Right lung (tissue), 2 donors: ENCODE measurements at regions not wholly inside any gene's neighbourhood (a gene's known extent, or its start where the extent isn't known, plus 50 kb on each side); places are given as distances from the start of the nearest gene placed in this dataset.
A peak's percentile ranks its signal among the peaks of the same experiment; 100 is the strongest.

Experiments
- DNase-seq, 2 donors: peaks; one replicate each; pipeline ENCODE4 v3.0.0-alpha.2; 2013

DNA sequence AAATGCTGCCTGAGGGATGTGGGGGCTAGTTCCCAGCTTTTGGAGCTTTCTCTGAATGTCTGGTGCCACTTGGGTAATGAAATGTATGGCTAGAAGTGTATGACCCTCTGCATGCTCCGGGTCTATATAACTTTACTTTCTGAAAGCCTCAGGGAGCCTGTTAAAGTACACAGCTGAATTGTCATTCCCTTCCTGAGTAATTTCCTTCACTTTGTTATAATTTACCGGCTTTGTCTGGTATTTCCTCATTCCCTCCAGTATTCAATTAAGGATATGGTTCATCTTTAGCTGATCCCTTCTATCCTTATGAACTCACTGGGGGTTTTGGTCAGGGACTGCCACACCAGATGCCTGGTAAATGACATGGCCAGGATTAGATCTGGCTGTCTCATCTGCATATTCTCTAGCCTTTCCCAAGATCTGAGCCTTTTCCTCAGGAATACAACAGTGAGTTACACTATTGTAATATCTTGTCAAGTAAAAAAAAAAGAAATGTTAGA lies 620.3 kb downstream of the ZPLD1 start:
- no peak for DNase-seq

DNA sequence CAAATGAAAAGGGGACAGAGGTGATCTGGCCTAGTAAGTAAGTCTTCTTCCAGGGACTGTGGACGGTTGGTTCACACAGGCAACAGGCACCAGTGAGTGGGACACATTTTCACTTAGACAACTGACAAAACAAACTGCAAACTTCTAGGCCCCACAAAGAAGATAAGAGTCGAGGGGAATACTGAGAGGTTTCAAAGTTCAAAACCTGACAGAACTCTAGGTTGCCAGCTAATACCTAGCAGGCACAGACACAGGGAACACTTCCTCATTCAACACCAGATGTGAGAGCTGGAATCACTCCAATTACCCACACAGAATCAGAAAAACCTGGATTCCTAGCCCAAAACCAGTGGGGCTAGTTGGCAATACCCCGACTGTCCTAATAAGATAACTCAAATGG lies 621.7 kb downstream of the ZPLD1 start:
- no peak for DNase-seq

DNA sequence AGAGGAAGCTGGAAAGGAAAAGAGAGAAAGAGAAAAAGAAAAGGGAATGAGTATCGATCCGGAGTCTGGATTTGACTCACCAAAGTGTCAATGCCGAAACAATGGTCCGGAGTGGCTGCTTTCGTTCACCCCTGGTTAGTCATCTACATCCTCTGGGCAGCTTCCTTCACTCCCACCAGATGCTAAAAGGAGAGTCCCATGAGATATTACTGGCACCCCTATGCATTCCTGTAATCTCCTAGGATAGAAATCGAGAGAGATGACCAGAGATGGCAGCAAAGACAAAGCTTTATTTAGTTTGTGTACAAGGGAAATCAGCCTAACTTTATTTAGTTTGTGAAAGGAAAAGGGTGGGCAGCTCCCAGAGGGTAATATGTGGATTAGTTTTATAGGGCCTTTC lies 622.2 kb downstream of the ZPLD1 start:
- no peak for DNase-seq

DNA sequence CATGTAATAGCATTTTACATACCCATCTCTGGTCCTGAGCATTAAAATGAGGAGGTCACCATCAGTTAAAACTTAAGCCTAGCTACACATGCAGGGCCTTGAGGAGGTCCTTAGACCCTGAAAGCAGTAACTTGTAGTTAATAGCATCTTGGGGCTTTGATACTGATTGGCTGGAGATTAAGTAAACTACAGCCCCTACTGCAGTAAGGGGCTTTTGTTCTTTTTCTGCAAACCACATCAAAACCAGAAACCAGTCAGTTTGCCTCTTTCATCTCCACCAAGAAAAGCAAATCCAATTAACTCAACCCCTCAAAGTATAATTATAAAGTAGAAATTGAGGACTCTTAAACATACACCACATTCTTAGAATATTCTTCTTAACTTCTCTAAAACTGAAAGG lies 622.7 kb downstream of the ZPLD1 start:
- DNase-seq = no peak

DNA sequence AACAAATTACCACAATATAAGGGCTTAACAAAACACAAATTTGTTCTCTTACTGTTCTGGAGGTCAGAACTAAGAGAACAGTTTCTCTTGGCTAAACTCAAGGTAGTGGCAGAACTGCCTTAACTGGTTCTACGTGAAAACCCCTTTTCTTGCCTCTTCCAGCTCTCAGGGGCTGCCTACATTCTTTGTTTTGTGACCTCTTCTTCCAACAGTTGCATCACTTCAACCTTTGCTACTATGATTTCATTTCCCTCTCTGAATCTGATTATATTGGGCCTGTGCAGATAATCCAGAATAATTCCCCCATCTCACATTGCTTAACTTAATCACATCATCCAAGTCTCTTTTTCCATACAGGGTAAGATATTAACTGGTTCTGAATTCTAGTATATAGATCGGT lies 624.6 kb downstream of the ZPLD1 start:
- DNase-seq = peak in 1 of 2 donors; percentile 13

DNA sequence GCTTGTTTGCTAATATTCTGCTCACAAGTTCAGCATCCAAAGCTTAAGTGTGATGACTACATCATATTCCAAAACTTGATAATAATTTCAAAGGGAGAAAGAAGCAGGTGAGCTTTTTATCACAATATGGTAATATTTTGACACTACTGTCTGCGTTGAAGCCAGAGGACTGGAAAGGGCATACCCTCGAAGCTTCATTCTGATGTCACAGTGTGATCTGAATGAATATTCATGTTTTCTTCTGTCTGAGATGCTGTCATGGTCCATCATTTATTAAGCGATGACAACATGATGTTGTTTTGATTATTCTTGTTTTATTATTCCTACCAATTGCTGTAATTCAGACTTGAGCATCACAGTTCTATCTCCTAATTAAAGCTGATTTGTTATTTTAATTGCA lies 625.4 kb downstream of the ZPLD1 start:
- DNase-seq = no peak

DNA sequence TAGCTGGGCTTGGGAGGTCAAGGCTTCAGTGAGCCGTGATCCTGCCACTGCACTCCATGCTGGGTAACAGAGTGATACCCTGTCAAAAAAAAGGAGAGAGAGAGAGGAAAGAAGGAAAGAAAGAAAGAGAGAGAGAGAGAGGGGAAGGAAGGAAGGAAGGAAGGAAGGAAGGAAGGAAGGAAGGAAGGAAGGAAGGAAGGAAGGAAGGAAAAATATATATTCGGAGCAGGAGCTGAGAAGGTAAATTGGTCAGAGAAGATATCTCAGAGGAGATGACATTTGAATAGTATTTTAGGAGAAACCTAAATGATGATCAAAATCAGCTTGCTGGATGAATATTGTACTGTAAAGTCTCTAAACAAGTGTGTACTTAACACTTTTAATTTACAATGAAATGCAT lies 633.1 kb downstream of the ZPLD1 start:
- DNase-seq = no peak

DNA sequence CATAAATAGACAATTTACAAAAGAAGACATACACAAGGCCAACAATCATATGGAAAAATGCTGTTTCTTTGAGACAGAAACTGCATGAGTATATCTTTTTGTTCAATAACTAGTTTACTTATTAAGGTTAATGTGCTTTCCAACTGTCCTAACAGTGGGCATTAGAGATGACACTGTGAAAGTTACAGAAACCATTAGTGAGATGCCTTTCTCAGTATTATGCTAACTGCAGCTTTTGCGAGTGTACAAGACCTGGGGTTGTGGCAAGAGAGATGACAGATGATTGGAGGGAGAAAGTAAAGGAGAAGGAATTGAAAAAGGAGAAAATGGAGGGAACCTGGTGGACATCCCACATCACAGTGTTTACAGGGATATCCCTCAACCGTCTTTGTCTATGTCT lies 640.5 kb downstream of the ZPLD1 start:
- no peak for DNase-seq

DNA sequence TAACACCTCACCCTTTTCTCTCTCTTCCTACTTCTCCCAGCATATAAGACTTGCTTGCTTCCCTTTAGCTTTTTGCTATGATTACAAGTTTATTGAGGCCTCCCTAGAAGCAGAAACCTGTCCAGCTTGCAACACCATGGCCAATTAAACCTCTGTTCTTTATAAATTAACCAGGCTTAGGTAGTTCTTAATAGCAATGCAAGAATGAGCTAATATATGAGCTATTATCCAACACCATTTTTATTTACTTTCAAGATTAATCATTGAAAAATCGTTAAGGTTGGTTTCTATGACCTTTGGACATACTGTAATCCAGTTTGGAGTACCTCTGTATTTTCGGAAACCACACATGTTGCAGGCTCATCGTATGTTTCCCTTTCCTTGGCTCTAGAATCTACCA lies 643.1 kb downstream of the ZPLD1 start:
- no peak for DNase-seq

DNA sequence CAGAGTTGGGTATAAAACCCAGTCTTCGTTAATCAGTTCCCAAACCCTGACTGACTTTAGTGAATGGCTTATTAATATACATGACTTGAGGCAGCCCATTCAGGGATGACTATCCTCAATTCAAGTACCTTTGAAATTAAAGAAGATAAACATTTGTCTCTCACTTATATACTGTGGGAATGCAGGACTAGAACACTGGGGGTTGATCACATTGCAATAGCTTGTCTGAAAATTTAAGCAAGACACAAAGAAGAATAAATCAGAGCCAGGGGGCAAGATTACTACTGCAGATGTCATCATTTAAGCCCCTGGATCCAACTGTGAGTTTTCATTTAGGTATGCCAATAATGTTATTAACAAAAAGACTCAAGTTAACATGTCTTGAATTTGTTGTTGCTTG lies 647.7 kb downstream of the ZPLD1 start:
- DNase-seq = no peak

DNA sequence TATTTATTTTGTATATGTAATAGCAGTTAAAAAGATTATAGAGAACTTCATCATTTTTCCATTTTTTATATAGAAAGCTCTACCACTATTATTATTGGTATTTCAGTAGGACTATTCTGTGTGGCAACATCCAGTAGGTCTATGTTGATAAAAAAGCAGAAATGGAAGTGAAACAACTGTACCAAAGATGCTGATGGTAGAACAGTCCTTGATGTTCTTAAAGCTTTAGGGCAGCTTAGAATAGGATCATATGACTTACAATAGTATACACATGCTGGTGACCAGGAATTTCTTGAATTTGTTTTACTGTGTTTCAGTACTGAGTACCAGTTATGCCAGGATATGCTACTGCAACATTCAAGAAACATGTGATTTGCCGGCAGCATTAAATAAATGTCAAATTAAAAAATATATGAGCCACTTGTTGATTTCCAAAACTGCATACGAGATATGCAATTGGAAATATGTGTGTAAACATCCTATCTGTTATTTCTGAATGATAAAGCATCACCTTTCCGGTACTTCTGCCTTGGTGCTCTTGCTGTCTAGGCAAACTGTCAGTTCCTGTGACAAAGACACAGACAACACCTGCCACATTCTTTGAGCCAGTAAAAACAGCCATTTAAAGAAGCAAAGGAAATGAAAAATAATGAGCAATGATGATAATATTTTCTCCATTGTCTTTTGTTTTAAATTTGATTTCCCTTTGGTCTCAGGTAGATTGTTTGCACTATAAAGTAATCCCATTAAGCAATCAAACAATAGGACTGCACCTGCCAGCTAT lies 649.2 kb downstream of the ZPLD1 start:
- no peak for DNase-seq

DNA sequence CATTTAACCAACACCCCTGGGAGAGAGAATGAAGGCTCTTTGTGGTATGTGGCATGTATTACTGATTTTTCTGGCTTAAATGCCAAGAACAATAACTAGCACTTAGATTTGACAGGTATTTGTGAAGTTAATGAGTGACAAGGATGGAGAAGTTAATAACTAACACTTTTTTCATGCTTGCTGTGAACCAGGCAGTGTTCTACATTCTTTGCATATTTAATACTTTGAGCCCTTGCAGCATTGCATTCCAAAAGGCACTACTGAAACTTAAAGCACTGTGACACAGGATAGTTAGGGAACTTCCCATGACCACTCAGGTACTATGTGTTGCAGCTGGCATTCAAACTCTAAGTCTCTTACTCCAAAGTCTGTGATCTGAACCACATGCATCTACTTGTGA lies 650.6 kb downstream of the ZPLD1 start:
- peak; percentile 14 to 16 for DNase-seq

DNA sequence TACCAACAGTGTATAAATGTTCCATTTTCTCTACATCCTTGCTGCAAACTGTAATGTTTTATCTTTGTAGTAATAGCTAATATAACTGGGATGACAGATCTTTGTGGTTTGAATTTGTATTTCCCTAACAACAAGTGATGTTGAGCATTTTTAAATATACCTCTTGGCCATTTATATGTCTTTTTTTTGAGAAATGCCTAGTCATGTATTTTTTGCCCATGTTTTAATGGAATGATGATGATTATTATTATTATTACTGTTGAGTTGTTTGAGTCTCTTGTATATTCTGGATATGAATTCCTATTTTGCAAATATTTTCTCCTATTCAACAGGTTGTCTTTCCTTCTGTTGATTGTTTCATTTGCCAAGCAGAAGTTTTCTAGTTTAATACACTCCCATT lies 654.9 kb downstream of the ZPLD1 start:
- DNase-seq = no peak

DNA sequence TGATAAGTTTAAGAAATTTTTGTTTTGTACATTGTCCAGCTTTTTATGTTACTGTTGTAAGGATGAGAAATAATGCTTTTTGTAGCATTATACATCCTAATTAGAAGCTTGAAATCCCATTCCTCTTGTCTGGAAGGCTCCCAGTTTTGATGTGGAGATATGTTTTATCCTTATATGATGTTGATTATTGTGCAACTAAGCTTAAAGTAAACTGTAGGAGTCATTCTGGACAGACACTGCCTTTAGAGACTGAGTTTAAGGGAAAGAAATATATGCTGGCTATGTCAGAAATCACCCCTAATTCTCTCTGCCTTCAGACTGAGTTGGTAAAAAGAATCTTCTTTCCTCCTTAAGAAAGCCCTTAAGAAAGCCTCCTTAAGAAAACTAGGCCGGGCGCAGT lies 670.4 kb downstream of the ZPLD1 start:
- no peak for DNase-seq

DNA sequence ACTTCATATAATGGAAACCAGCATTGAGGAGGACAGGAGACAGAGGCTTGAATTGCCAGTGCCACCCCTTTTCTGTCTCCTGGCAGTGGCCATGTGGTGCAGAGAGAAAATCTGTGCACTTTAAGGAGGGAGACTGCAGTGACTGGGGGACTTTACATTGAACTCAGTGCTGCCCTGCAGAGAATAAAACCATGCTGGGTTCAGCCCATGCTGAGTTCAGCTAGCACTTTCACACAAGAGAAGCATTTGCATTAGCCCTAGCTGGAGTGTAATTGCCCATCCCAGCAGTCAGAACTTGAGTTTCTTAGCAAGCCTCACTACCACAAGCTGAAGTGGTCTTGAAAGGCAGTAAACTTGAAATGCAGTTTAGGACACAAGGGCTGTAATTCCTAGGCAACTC lies 677.5 kb downstream of the ZPLD1 start:
- no peak for DNase-seq

DNA sequence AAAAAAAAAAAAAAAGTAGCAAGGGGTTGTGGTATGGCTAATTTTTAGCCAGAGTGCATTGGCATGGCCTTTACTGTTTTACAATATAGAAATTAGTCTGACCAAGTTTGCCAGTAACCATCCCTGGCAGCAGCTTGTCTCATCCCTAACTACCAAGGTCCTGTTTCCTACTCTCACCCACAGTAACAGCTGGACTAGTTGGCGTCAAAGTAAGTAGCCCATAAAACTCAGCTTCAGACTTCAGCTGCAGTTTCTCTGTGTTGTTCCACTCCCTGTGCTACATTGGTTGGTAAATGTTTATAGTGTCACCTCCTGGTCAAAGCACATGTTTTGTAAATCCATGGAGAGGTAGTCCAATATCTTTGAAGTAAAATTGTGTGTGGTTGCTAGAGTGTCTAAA lies 691.3 kb downstream of the ZPLD1 start:
- DNase-seq = no peak

DNA sequence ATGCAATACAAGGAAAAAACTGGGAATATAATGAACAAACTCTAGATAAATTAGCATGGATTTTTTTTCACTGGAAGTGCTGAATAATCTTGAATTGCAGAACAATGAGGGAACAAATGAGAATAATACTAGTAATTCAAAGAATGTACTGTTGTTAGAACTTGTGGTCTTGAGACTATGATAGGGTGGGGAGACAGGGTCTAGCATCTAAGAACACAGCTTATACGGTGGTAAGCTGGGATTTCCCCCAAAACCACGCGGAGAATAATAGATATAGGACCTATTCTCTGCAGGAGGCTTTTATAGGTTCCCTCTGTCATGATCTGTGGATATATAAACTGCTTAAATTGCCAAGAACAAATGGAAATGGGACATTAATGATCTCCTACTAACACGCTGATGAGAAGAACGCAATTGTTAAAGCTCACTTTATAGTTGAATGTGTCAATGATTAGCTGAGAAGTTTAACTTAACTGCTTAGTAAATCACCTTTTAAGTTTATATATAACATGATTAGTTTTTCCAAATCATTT lies 692.3 kb downstream of the ZPLD1 start:
- no peak for DNase-seq

DNA sequence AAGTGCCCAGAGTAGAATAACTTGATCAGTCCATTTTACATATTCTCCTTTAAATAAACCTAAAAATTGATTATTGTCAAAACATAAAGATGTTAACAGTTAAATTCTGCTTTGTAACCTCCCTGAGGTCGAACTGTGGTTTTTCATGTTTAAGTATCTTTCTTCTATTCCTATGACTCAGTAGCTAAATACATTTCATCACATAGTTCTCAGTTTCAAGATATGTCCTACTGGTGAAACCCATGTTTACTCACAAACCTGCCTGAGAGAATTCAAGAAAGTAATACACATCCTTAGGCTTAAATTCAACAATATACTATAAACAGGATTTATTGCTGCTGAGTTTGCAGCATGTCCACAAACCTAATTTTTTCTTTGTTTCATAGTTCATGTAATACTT lies 692.9 kb downstream of the ZPLD1 start:
- DNase-seq = no peak

DNA sequence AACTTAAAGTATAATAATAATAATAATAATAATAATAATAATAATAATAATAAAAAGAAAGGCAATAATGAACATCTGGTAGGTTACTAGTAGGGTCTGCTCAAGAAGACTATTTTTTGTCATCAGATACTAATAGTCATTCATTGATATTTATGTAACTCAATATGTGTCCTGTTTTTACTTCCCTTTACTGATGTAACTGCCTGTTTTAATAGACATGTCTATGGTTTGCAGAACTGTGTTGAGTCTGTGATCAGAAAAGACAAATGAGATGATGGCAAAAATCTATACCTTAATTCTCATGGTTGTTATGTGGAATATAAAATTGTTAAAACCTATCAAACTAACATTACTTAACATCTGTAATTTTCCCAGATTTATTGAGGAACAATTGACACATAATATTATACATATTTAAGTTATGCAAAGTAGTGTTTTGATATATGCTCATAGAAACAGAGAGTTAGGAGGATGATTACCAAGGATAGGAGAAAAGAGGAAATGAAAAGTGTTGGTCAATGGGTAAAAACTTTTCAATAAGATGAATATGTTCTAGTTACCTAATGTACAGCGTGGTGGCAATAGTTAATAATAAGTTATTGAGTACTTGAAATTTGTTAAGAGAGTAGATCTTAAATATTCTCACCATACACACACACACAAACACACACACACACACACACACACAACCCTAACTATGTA lies 699.4 kb downstream of the ZPLD1 start:
- no peak for DNase-seq

DNA sequence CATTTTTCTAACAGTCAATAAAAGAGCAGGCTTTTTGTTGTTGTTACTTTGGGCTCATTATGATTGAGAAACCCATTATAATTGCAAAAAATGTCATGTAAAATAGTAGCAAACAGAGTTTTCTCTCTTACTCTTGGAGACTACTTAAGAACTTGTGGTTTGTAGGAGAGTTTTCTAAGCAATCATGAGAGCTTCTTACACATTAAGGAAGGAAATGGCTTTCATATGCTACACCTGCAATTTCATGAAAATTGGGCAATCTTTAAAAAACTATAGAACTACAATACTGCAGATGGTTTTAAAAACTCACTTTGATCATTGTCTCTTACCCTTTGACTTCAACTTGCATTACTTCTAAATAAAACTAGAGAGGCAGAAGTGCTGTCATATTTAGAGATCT lies 701.8 kb downstream of the ZPLD1 start:
- DNase-seq = no peak

DNA sequence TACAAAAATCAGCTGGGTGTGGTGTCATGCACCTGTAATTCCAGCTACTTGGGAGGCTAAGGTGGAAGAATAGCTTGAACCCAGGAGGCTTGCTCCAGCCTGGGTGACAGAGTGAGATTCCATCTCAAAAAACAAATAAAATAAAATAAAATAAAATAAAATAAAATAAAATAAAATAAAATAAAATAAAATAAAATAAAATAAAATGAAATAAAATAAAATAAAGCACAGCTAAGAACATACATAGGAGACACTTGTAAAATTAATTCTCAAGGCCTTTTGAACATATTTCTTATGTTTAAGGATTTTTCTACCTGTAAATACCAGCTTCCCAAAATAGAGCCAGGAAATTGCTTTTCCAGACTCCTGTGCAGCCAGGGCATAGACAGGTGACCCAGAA lies 703.0 kb downstream of the ZPLD1 start:
- no peak for DNase-seq

DNA sequence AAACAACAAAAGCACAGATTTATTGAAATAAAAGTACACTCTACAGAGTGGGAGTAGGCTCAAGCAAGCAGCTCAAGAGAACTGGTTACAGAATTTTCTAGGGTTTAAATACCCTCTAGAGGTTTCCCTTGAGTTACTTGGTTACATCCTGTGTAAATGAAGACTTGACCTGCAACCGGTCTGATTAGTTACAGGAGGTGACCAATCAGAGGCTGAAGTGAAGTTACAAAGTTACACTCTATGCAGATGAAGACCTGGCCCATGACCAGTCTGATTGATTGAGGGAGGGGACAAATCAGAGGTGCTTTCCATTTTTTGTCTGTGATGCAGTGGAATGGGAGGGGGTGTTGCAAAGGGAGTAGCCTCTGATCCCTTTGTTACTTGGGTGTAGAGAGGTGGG lies 723.4 kb downstream of the ZPLD1 start:
- DNase-seq = no peak

DNA sequence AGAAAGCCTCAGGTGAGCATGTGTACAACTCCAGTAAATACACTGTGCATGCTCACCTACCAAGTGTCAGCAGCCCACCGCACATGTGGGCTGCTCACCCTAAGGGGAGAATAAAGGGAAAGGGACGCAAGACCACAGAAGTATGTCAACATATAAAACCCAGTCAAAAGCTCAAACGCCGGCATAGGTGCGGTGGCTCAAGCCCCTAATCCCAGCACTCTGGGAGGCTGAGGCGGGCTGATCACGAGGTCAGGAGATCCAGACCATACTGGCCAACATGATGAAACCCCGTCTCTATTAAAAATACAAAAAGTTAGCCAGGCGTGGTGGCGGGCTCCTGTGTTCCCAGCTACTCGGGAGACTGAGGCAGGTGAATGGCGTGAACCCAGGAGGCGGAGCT lies 732.1 kb downstream of the ZPLD1 start:
- no peak for DNase-seq
